ENCODE measurements at regions not wholly inside any gene's neighbourhood (a gene's known extent, or its start where the extent isn't known, plus 50 kb on each side); places are given as distances from the start of the nearest gene placed in this dataset.

DNA sequence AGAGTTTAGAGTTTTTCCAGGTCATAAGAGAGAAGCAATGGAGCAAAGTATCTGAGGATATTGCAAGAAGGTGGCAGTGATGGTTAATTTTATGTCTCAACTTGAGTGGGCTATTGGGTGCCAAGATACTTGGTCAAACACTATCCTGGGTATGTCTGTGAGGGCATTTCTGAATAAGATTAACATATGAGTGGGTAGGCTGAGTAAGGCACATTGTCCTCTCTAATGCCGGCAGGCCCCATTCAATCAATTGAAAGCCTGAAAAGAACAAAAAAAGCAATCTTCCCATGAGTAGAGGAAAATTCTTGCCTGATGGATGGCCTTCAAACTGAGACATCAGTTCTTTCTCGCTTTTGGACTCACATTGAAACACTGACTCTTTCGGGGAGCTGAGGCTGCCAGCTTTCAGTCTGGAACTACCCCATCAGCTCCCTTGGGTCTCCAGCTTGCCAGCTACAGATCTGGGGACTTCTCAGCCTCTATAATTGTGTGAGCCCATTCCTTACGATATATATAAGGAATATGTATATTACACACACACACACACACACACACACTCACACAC, 228.8 kb downstream of the BUD13 start:
- no peak for DNase-seq
- POLR2A ChIA-PET: no interaction called here
- no peak overlapping the region for H3K4me2 ChIP-seq
- 37% methylated on average over 4 of the region's 4 CpGs for WGBS (ENCODE audit: low lambda C conversion rate)
- H2AFZ ChIP-seq (ENCODE audit: low read depth): no peak overlapping the region
- H3K9me3 ChIP-seq: no peaks in the 10 kb centered on the region
- H3K4me3 ChIP-seq (ENCODE audit: low read depth in 2 of 2, low read length in 1 of 2): no peak overlapping the region
- CTCF ChIA-PET: no interaction called here
- H3K4me1 ChIP-seq (ENCODE audit: control insufficient read depth in 1 of 2, insufficient read depth in 2 of 2, low read depth in 1 of 2, low read length in 1 of 2): peaks cover 0 to 13% of the 10 kb centered on the region in 2 experiments; a peak in 1 of 4 replicates
- H3F3A ChIP-seq (replicated peaks; ENCODE audit: insufficient read depth): no peaks in the 10 kb centered on the region
- H3K27me3 ChIP-seq (ENCODE audit: insufficient read depth): no peaks in the 10 kb centered on the region; the same call in 1 of the 2 replicates
- H3K9me2 ChIP-seq: no peaks in the 10 kb centered on the region
- H4K20me1 ChIP-seq (ENCODE audit: insufficient read depth): no peaks in the 10 kb centered on the region
- no peaks in the 10 kb centered on the region for H3K79me2 ChIP-seq (ENCODE audit: insufficient read depth)
- TF ChIP-seq FOXM1 (IDR thresholded peaks at IDR 0.05; ENCODE audit: low read depth): no peak
- TF ChIP-seq JUND (IDR thresholded peaks at IDR 0.05): no peak
- no peak for TF ChIP-seq SMC3 (IDR thresholded peaks at IDR 0.05; ENCODE audit: low read depth, low read length)
- TF ChIP-seq EP300 (IDR thresholded peaks at IDR 0.05; ENCODE audit: borderline replicate concordance in 1 of 2, low read depth in 1 of 2, low read length in 1 of 2): no peak
- TF ChIP-seq, protein P1, sequence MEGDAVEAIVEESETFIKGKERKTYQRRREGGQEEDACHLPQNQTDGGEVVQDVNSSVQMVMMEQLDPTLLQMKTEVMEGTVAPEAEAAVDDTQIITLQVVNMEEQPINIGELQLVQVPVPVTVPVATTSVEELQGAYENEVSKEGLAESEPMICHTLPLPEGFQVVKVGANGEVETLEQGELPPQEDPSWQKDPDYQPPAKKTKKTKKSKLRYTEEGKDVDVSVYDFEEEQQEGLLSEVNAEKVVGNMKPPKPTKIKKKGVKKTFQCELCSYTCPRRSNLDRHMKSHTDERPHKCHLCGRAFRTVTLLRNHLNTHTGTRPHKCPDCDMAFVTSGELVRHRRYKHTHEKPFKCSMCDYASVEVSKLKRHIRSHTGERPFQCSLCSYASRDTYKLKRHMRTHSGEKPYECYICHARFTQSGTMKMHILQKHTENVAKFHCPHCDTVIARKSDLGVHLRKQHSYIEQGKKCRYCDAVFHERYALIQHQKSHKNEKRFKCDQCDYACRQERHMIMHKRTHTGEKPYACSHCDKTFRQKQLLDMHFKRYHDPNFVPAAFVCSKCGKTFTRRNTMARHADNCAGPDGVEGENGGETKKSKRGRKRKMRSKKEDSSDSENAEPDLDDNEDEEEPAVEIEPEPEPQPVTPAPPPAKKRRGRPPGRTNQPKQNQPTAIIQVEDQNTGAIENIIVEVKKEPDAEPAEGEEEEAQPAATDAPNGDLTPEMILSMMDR (IDR thresholded peaks at IDR 0.05): no peak
- TF ChIP-seq, protein P2, sequence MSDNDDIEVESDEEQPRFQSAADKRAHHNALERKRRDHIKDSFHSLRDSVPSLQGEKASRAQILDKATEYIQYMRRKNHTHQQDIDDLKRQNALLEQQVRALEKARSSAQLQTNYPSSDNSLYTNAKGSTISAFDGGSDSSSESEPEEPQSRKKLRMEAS (IDR thresholded peaks at IDR 0.05; ENCODE audit: low read depth): no peak
- no peak for TF ChIP-seq FOXJ3 (CRISPR knock-in tag; IDR thresholded peaks at IDR 0.05)
- no peak for TF ChIP-seq CHD2 (IDR thresholded peaks at IDR 0.05; ENCODE audit: low read length, partially characterized antibody)
- TF ChIP-seq NFIC (IDR thresholded peaks at IDR 0.05; ENCODE audit: borderline replicate concordance): no peak
- no peak for TF ChIP-seq RXRA (IDR thresholded peaks at IDR 0.05; ENCODE audit: borderline replicate concordance, low read depth)
- TF ChIP-seq POLR2AphosphoS5 (IDR thresholded peaks at IDR 0.05; ENCODE audit: low read depth, low read length): no peak
- TF ChIP-seq, protein P3, sequence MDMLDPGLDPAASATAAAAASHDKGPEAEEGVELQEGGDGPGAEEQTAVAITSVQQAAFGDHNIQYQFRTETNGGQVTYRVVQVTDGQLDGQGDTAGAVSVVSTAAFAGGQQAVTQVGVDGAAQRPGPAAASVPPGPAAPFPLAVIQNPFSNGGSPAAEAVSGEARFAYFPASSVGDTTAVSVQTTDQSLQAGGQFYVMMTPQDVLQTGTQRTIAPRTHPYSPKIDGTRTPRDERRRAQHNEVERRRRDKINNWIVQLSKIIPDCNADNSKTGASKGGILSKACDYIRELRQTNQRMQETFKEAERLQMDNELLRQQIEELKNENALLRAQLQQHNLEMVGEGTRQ (IDR thresholded peaks at IDR 0.05; ENCODE audit: borderline replicate concordance, low read depth, low read length): no peak
- TF ChIP-seq SIN3A (IDR thresholded peaks at IDR 0.05; ENCODE audit: borderline replicate concordance, low read depth, low read length): no peak
- no peak for TF ChIP-seq GABPA (IDR thresholded peaks at IDR 0.05; ENCODE audit: low read depth)
- H3K27ac ChIP-seq (ENCODE audit: low read depth in 2 of 2, low read length in 1 of 2): no peak overlapping the region
- no peak overlapping the region for H3K9ac ChIP-seq
- H3K36me3 ChIP-seq (replicated peaks in 1 of 2; ENCODE audit: control insufficient read depth in 1 of 2, insufficient read depth in 2 of 2, low read length in 1 of 2): no peaks in the 10 kb centered on the region

DNA sequence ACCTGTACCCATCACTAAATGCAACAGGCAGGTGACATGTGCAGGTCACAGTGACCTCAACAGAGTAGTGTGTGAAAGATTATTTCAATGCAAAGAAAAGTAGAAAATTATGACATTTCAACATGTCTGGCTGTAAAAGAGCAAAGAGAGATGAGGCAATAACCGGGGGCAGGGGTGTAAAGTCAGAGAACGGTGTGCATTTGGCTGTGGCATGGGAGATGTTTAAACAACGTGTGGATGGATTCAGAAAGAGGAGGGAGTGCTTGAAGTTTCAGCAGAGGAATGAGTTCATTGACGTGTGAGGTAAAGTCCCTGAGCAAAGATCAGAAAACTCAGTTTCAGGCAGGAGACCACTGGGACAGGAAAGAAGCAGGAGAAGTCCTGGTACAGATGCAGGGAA, 229.7 kb downstream of the BUD13 start:
- Histone ChIP-seq H3K9me2 (no peaks in the 10 kb centered on the region), H3K4me2 (no peak overlapping the region), H3K4me3 (ENCODE audit: low read depth in 2 of 2, low read length in 1 of 2) (no peak overlapping the region), H4K20me1 (ENCODE audit: insufficient read depth) (no peaks in the 10 kb centered on the region), H3K27ac (ENCODE audit: low read depth in 2 of 2, low read length in 1 of 2) (no peak overlapping the region), H3K36me3 (replicated peaks in 1 of 2; ENCODE audit: control insufficient read depth in 1 of 2, insufficient read depth in 2 of 2, low read length in 1 of 2) (no peaks in the 10 kb centered on the region), H2AFZ (ENCODE audit: low read depth) (no peak overlapping the region), H3K79me2 (ENCODE audit: insufficient read depth) (no peaks in the 10 kb centered on the region), H3K9ac (no peak overlapping the region), H3K27me3 (ENCODE audit: insufficient read depth) (peaks cover 2% of the 10 kb centered on the region; the same call in 1 of the 2 replicates), H3K9me3 (no peaks in the 10 kb centered on the region), H3K4me1 (ENCODE audit: control insufficient read depth in 1 of 2, insufficient read depth in 2 of 2, low read depth in 1 of 2, low read length in 1 of 2) (peaks cover 0 to 10% of the 10 kb centered on the region in 2 experiments; a peak in 1 of 4 replicates), H3F3A (replicated peaks; ENCODE audit: insufficient read depth) (no peaks in the 10 kb centered on the region)
- WGBS (ENCODE audit: low lambda C conversion rate): 25% methylated on average over 4 of the region's 4 CpGs
- no peak for TF ChIP-seq SIN3A (IDR thresholded peaks at IDR 0.05; ENCODE audit: borderline replicate concordance, low read depth, low read length)
- DNase-seq: no peak
- ChIA-PET CTCF (no interaction called here), POLR2A (no interaction called here)

Data from SK-N-SH (cell line).